ENCODE measurements at regions not wholly inside any gene's neighbourhood (a gene's known extent, or its start where the extent isn't known, plus 50 kb on each side); places are given as distances from the start of the nearest gene placed in this dataset.
A peak's percentile ranks its signal among the peaks of the same experiment; 100 is the strongest.

DNA sequence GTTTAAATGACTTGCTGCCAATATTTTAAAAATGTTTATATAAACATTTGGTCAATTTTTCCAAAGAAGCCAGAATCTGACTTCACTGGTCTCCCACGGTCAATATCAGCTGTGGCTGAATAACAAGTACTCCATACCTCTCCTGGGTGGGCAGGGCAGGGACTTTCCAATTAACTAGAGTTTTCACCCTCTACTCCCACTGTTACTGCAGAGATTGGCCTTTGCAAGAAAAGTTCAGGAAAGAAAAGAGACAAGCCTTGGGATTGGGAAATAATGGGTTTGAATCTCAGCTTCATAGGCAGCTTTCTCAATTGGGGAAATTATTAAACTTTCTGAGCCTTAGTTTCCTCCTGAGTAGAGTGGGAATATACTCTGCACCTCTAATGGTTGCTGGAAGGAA, 236.9 kb downstream of the PRL start:
- H3K4me3 ChIP-seq, result no peak overlapping the region
- H3K9me3 ChIP-seq (replicated peaks), result no peaks in the 10 kb centered on the region
- H3K27ac ChIP-seq, result no peak overlapping the region
- H3K4me1 ChIP-seq (replicated peaks), result peaks cover 3% of the 10 kb centered on the region; the same call in 1 of the 2 replicates
- no peak for DNase-seq (ENCODE audit: low read depth in 1 of 2, low spot score in 2 of 2)
- H3K36me3 ChIP-seq, result no peaks in the 10 kb centered on the region
- no peaks in the 10 kb centered on the region for H3K27me3 ChIP-seq (replicated peaks)

DNA sequence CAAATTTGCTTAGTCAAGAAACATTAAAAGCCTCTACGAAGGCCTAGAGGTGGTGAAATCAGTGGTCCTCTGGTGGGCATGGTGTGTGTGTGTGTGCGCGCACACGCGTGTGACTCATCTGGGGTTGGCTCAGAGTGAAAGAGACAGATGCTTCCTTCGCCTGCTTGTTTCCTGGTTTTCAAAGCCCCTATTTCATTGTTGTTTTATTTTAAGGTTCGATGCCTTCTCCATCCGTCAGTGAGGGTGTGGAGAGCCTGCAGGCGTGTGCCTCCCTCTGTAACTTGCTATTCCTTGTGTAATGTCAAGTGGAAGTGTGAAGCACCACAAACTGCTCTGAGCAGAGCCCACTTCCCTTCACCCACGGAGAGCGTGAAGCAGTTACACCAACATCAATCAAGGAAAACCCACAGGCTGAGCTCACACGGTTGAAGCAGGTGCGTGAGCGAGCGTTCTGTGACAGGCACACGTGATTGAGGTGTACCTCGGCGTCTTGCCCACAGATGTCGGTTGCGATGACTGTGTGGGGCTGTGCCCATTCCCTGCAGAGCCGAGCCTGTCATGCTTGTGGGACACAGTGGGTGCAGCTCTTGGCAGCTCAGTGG, 233.9 kb downstream of the PRL start:
- Histone ChIP-seq H3K36me3 (no peaks in the 10 kb centered on the region), H3K4me1 (replicated peaks) (peaks cover 3% of the 10 kb centered on the region; the same call in 1 of the 2 replicates), H3K9me3 (replicated peaks) (no peaks in the 10 kb centered on the region), H3K27me3 (replicated peaks) (no peaks in the 10 kb centered on the region), H3K4me3 (no peak overlapping the region), H3K27ac (no peak overlapping the region)
- DNase-seq (ENCODE audit: low read depth in 1 of 2, low spot score in 2 of 2), result no peak

DNA sequence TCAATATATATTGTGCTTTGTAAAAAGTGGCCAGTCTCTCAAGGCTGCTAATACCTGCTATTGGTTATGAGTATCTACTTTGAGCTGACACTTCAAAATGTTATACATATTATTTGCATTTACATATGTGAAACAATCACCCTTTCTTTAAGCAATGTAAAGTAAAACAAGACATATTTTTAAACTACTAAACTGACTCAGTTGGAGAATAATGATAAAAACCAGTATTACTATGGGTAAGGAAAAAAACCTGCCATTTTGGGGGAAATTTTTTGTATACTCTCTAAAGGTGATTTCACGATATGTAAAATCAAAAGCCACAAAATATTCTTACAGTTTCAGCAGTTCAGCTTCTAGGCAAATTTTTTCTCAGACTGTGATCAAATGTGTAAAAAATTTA, 232.3 kb downstream of the PRL start:
- Histone ChIP-seq H3K27ac (no peak overlapping the region), H3K36me3 (no peaks in the 10 kb centered on the region), H3K4me1 (replicated peaks) (no peaks in the 10 kb centered on the region), H3K9me3 (replicated peaks) (no peaks in the 10 kb centered on the region), H3K4me3 (no peak overlapping the region), H3K27me3 (replicated peaks) (no peaks in the 10 kb centered on the region)
- no peak for DNase-seq (ENCODE audit: low read depth in 1 of 2, low spot score in 2 of 2)

DNA sequence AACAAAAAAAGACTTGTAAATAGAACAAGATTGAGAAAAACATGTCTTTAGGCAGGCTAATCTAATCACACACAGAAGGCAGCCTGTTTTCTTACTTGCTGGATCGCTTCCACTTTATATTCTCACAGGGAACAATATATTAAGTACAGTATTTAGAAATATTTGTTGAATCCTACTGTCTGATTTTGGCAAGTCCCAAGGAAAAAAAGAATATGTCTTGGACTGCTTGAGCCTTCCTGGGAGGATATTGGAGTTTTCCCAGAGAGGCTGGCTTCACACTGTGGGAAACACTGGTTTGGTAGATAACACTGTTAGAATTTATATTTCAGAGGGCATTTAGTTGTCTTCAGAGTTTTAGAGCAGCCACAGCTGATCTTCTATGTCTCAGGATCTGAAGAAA, 229.7 kb downstream of the PRL start:
- no peak for DNase-seq (ENCODE audit: low read depth in 1 of 2, low spot score in 2 of 2)
- Histone ChIP-seq H3K36me3 (no peaks in the 10 kb centered on the region), H3K4me1 (replicated peaks) (peaks cover 12% of the 10 kb centered on the region), H3K27me3 (replicated peaks) (no peaks in the 10 kb centered on the region), H3K4me3 (no peak overlapping the region), H3K27ac (no peak overlapping the region), H3K9me3 (replicated peaks) (no peaks in the 10 kb centered on the region)

DNA sequence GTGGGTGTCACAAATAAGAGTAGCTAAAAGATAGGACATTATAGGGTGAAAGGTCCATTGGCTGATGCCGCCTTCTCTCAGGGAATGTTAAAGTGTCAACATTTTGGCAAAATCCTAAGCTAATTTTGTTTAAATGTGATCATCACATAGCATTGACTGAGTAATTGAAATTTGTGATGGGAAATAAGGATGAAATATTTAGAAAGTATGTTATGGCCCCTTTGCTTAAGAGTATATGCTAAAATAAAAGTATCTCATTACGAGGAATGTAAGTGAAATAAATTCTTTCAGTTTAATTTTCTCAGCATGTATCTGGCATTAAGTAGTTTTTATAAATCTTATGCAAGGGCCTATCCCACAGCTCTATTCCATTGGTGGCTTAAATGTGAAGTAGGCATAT, 229.2 kb downstream of the PRL start:
- no peaks in the 10 kb centered on the region for H3K36me3 ChIP-seq
- DNase-seq (ENCODE audit: low read depth in 1 of 2, low spot score in 2 of 2), result no peak
- no peak overlapping the region for H3K4me3 ChIP-seq
- no peak overlapping the region for H3K27ac ChIP-seq
- H3K9me3 ChIP-seq (replicated peaks), result no peaks in the 10 kb centered on the region
- no peaks in the 10 kb centered on the region for H3K27me3 ChIP-seq (replicated peaks)
- H3K4me1 ChIP-seq (replicated peaks), result peaks cover 13% of the 10 kb centered on the region

DNA sequence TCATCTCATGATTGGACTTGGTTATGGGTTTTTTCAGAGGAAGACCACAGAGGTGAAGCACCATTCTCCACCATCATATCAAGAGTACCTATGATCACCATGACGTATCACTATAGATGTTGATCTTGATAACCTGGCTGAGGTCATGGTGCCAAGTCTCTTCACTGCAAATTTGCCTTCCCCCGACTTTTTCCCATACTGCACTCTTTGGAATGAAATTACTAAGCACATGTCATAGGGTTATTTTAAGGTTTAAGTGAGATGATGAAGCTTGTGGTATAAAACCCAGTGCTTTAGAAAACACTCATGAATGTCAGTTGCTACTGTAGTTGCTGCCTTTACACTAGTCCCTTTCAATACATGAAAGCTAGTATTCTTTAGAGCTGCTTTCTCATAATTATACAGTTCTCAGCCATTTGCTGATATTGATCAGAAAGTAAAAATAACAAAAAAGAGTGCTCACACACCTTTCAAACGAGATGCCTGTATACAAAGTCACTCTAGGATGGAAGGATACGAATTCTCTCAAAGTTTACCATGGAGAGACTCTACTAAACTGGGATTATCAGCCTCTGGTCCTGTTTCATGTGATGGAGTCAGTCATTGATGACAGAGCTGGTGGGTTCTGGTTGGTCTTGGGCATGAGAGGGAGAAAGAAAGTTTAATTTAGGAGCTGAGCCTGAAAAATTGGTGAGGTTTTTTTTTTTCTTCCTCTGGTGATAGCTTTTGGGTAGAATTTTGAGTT, 228.1 kb downstream of the PRL start:
- no peak overlapping the region for H3K4me3 ChIP-seq
- no peak for DNase-seq (ENCODE audit: low read depth in 1 of 2, low spot score in 2 of 2)
- H3K27ac ChIP-seq, result no peak overlapping the region
- no peaks in the 10 kb centered on the region for H3K36me3 ChIP-seq
- no peaks in the 10 kb centered on the region for H3K27me3 ChIP-seq (replicated peaks)
- peaks cover 13% of the 10 kb centered on the region for H3K4me1 ChIP-seq (replicated peaks)
- no peaks in the 10 kb centered on the region for H3K9me3 ChIP-seq (replicated peaks)

DNA sequence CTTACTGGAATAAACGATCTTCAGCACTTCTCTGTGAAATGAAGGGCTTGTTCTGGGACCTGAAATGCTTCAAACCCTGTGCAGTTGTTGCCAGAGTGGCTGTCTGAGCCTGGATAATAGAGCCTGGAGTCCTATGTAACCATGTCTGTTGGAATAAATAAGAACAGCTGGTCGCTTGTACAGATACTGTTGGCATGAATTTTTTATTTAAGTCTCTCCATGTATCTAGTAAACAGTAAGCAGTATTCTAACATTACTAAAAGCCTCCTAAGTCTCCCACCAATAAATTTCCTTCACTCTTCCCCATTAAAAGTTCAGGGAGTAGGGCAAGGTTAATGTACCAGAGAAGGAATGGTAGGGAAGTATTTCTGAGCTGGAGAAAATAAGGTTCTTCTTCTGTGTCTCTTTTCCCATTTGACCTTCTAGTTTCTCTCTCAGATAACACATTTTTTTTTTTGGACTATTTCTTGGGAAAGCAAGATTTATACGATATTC, 227.5 kb downstream of the PRL start:
- Histone ChIP-seq H3K9me3 (replicated peaks) (no peaks in the 10 kb centered on the region), H3K27me3 (replicated peaks) (no peaks in the 10 kb centered on the region), H3K4me1 (replicated peaks) (peaks cover 13% of the 10 kb centered on the region), H3K36me3 (no peaks in the 10 kb centered on the region), H3K27ac (no peak overlapping the region), H3K4me3 (no peak overlapping the region)
- DNase-seq (ENCODE audit: low read depth in 1 of 2, low spot score in 2 of 2), result no peak

DNA sequence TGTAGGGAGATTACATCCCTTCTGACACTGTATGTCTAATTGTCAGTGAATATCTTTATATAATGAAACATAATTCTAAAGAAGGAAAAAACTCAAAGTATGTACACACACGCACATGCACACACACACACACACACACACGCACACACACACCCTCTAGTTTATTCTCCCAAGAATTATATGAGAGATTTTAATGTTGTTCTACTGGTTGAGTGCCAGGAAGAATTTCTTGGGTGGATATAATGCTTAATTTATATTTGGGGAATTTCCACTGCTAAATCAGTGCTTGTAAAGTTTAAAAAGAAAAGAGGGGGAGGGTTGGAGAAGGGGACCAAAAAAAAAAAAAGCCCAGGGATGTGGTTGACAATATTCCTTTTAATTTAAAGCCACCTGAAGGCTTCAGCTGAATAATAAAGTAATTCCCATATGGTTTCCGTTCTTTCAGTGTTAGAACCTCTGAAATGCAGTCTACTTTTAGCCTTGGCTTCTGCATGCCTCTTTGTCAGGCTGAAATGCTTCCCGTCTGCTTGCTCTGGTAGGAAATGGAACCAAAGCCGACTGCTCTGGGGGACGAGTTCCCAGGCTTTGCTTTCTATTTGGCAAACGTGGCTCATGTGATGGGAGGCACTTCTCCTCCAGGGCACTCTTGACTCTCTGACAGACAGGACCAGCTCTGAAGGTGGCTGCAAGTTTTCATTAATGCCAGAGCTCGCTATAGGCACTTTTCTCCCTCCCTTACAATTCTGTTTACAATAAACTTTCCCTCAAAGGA, 225.4 kb downstream of the PRL start:
- no peaks in the 10 kb centered on the region for H3K36me3 ChIP-seq
- H3K27ac ChIP-seq, result peak overlapping the region; percentile 24
- no peaks in the 10 kb centered on the region for H3K27me3 ChIP-seq (replicated peaks)
- H3K9me3 ChIP-seq (replicated peaks), result no peaks in the 10 kb centered on the region
- DNase-seq (ENCODE audit: low read depth in 1 of 2, low spot score in 2 of 2), result peak in 1 of 2 experiments; percentile 48
- peak overlapping the region; percentile 4; the same call in 1 of the 2 replicates for H3K4me3 ChIP-seq
- H3K4me1 ChIP-seq (replicated peaks), result peaks cover 13% of the 10 kb centered on the region

DNA sequence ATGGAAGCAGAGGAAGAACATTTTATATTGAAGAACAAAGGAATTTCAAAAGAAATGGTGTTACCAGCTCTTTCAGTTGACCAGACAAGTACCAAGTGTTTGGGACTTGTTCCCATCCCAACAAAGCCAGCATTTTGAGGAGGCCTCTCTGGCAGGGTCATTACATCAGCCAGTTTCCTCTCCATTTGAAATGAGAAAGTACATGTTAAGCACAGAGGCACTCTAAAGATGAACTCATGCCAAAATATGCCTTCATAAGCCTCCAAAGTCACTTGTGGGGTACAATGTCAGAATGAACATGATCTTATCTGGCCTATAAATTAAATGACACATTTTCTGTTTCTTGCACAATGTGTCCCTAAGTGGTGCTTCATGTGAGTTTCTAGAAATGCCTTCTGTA, 223.9 kb downstream of the PRL start:
- no peak overlapping the region for H3K4me3 ChIP-seq
- H3K27me3 ChIP-seq (replicated peaks), result no peaks in the 10 kb centered on the region
- no peak overlapping the region for H3K27ac ChIP-seq
- no peak for DNase-seq (ENCODE audit: low read depth in 1 of 2, low spot score in 2 of 2)
- H3K4me1 ChIP-seq (replicated peaks), result peaks cover 13% of the 10 kb centered on the region
- H3K9me3 ChIP-seq (replicated peaks), result no peaks in the 10 kb centered on the region
- H3K36me3 ChIP-seq, result no peaks in the 10 kb centered on the region

DNA sequence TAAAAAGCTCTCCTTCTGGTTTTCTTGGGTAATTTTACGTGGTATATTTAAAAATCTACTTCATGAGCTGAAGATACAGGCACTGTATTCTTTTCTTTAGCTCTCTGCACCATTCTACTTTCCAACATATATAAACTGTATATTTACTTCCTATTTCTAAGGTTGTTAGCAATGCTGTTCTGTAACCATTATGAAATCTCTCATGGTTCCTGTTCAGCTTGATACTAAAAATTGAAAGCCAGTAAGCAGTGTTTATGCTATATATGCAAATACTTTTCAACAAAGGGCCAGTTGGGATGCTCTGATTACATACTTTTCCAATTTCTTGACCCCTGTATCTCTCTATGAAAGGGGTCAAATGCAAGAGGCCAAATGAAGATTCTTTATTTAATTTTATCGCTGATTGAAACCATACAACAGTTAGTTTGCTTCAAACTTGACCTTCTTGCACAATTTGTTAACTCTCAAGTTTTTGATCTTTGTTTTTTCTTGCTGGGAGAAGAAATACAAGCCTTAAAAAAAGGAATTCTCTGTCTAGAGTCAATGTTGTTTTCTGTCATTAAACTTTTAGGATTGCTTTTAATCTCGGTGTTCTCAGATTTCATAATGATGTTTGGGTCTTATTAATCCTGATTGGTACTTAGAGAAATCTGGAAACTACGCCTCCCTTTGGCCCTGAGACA, 223.2 kb downstream of the PRL start:
- DNase-seq (ENCODE audit: low read depth in 1 of 2, low spot score in 2 of 2), result no peak
- H3K4me3 ChIP-seq, result no peak overlapping the region
- no peak overlapping the region for H3K27ac ChIP-seq
- no peaks in the 10 kb centered on the region for H3K9me3 ChIP-seq (replicated peaks)
- no peaks in the 10 kb centered on the region for H3K27me3 ChIP-seq (replicated peaks)
- peaks cover 13% of the 10 kb centered on the region for H3K4me1 ChIP-seq (replicated peaks)
- no peaks in the 10 kb centered on the region for H3K36me3 ChIP-seq

DNA sequence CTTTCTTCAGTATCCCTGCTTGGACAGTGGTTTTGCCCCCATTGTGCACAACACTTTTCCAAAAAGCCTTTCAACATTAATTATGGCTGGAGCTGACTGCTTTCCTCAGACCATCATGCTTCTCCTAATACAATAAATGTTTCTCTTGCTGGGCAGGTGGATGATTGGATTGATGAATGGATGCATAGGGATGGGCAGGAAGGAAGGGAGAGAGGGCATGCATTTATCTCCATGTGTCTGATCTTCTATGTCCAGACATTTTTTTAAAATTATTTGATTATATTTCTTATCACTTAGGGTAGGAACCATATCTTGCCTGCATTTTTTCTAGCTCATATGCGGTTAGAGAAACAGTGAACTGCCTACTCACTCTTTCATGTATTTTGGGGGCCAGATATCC, 218.5 kb downstream of the PRL start:
- H3K4me1 ChIP-seq (replicated peaks), result no peaks in the 10 kb centered on the region
- no peak overlapping the region for H3K4me3 ChIP-seq
- no peak for DNase-seq (ENCODE audit: low read depth in 1 of 2, low spot score in 2 of 2)
- H3K9me3 ChIP-seq (replicated peaks), result no peaks in the 10 kb centered on the region
- no peaks in the 10 kb centered on the region for H3K27me3 ChIP-seq (replicated peaks)
- H3K27ac ChIP-seq, result no peak overlapping the region
- H3K36me3 ChIP-seq, result no peaks in the 10 kb centered on the region

DNA sequence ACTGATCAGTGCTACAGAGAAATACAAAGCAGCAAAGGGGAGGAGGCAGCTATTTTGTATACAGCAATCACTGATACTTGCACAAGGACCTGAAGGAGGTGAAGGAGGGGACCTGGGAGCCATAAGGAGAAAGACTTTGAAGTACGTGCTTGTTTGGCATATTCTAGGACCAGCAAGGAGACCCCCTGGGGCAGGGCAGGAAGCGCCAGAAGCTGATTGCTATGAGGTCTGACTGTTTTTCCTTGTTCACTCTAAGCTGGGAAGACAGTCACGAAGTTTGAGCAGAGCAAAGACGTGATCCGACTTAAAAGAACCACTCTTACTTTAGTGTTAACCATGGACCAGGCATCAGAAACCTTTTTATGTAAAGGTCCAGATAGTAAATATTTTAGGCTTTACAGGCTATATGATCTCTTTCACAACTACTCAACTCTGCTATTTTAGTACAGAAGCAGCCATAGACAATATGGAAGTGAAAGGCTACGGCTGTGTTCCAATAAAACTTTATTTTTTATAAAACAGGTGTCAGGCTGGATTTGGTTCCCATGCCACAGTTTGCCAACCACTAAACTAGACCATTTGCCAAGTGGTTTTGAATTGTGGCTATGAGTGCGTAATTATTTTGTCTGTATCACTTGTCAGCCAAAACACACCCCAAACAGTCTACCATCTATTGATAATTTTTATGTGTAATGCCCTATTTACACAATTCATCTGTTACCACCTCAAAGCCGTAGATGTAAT, 217.9 kb downstream of the PRL start:
- H3K36me3 ChIP-seq, result no peaks in the 10 kb centered on the region
- H3K27me3 ChIP-seq (replicated peaks), result no peaks in the 10 kb centered on the region
- DNase-seq (ENCODE audit: low read depth in 1 of 2, low spot score in 2 of 2), result no peak
- H3K4me1 ChIP-seq (replicated peaks), result no peaks in the 10 kb centered on the region
- H3K9me3 ChIP-seq (replicated peaks), result no peaks in the 10 kb centered on the region
- no peak overlapping the region for H3K4me3 ChIP-seq
- H3K27ac ChIP-seq, result no peak overlapping the region

DNA sequence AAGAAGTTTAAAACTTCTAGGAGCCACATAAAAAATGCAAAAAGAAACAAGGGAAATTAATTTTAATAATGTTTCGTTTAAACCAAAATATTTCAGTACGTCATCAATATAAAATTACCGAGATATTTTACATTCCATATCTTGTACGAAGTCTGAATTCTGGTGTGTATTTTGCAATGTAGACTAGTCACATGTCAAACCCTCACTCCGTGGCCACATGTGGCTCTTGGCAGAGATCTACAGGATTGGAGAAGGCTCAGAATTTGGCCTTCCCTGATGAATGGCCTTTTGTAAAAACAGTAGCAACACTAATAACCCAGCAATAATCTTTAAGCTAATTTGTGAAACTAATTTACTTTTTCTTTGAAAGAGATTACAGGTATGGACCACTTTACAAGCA, 217.1 kb downstream of the PRL start:
- Histone ChIP-seq H3K27ac (no peak overlapping the region), H3K4me1 (replicated peaks) (no peaks in the 10 kb centered on the region), H3K4me3 (no peak overlapping the region), H3K9me3 (replicated peaks) (no peaks in the 10 kb centered on the region), H3K27me3 (replicated peaks) (no peaks in the 10 kb centered on the region), H3K36me3 (no peaks in the 10 kb centered on the region)
- no peak for DNase-seq (ENCODE audit: low read depth in 1 of 2, low spot score in 2 of 2)

Data from SJSA1 (cell line).